HepG2 (cell line): ENCODE measurements at regions not wholly inside any gene's neighbourhood (a gene's known extent, or its start where the extent isn't known, plus 50 kb on each side); places are given as distances from the start of the nearest gene placed in this dataset.

Experiments used
- CC2D1A ChIP-seq: sonication (generic); formaldehyde crosslinking; IDR thresholded peaks from 2 replicates; pipeline ENCODE4 v1.8.1; 2023; ENCODE audit warnings: mild to moderate bottlenecking, missing genetic modification reagents
- ELF4 ChIP-seq: sonication (generic); formaldehyde crosslinking; IDR thresholded peaks from 2 replicates; pipeline ENCODE4 v1.5.0; 2020; ENCODE audit warnings: missing genetic modification reagents, mild to moderate bottlenecking, moderate library complexity, borderline replicate concordance
- FLYWCH1 ChIP-seq: sonication (generic); formaldehyde crosslinking; IDR thresholded peaks from 2 replicates; pipeline ENCODE4 v1.8.1; 2023; ENCODE audit warnings: mild to moderate bottlenecking, missing genetic modification reagents
- HDAC2 ChIP-seq: sonication (generic); formaldehyde crosslinking; IDR thresholded peaks from 2 replicates; pipeline ENCODE4 v1.4.0; 2020; ENCODE audit warnings: missing genetic modification reagents
- IKZF4 ChIP-seq: sonication (generic); formaldehyde crosslinking; IDR thresholded peaks from 2 replicates; pipeline ENCODE4 v1.5.1; 2020; ENCODE audit warnings: borderline replicate concordance, mild to moderate bottlenecking, low read depth, missing genetic modification reagents; ENCODE audit errors: not compliant biosample characterization
- MAZ ChIP-seq, 2 experiments: sonication (generic) in 1 of 2; formaldehyde crosslinking in 1 of 2; IDR thresholded peaks; 2 replicates each; pipeline versions ENCODE4 v1.5.0 to v1.6.1; 2012 to 2020; ENCODE audit warnings: low read depth in 2 of 2, mild to moderate bottlenecking in 2 of 2, borderline replicate concordance in 1 of 2, improper control_type of control experiment in 1 of 2, low read length in 1 of 2, missing genetic modification reagents in 1 of 2, moderate library complexity in 1 of 2
- MLLT10 ChIP-seq: sonication (generic); formaldehyde crosslinking; IDR thresholded peaks from 2 replicates; pipeline ENCODE4 v1.4.0; 2020; ENCODE audit warnings: missing genetic modification reagents
- NRL ChIP-seq: sonication (generic); formaldehyde crosslinking; IDR thresholded peaks from 2 replicates; pipeline ENCODE4 v1.5.0; 2020; ENCODE audit warnings: missing genetic modification reagents, mild to moderate bottlenecking, moderate library complexity, borderline replicate concordance
- SMAD9 ChIP-seq: sonication (generic); formaldehyde crosslinking; IDR thresholded peaks from 2 replicates; pipeline ENCODE4 v1.5.1; 2020; ENCODE audit warnings: mild to moderate bottlenecking, missing genetic modification reagents
- SP2 ChIP-seq: sonication (generic); formaldehyde crosslinking; IDR thresholded peaks from 2 replicates; pipeline ENCODE4 v1.5.1; 2020; ENCODE audit warnings: mild to moderate bottlenecking, missing genetic modification reagents
- SP5 ChIP-seq: IDR thresholded peaks from 2 replicates; pipeline ENCODE4 v1.6.1; 2016; ENCODE audit warnings: low read depth, borderline replicate concordance
- ZFX ChIP-seq: sonication (generic); formaldehyde crosslinking; IDR thresholded peaks from 2 replicates; pipeline ENCODE4 v1.4.0; 2020; ENCODE audit warnings: mild to moderate bottlenecking, low read depth, missing genetic modification reagents, moderate library complexity
- ZMYM3 ChIP-seq: sonication (generic); formaldehyde crosslinking; IDR thresholded peaks from 2 replicates; pipeline ENCODE4 v1.5.1; 2020; ENCODE audit warnings: mild to moderate bottlenecking, missing genetic modification reagents
- ZNF562 ChIP-seq: sonication (generic); formaldehyde crosslinking; IDR thresholded peaks from 2 replicates; pipeline ENCODE4 v1.8.0; 2022; ENCODE audit warnings: missing genetic modification reagents, borderline replicate concordance
- ZNF839 ChIP-seq: sonication (generic); formaldehyde crosslinking; IDR thresholded peaks from 2 replicates; pipeline ENCODE4 v1.4.0; 2020; ENCODE audit warnings: missing genetic modification reagents, mild to moderate bottlenecking, borderline replicate concordance
- TF ChIP-seq, protein P1 (sequence below): sonication (generic); formaldehyde crosslinking; IDR thresholded peaks from 2 replicates; pipeline ENCODE4 v1.4.0; 2020; ENCODE audit warnings: missing genetic modification reagents
- TF ChIP-seq, protein P2 (sequence below): sonication (generic); formaldehyde crosslinking; IDR thresholded peaks from 2 replicates; pipeline ENCODE4 v1.5.1; 2020; ENCODE audit warnings: mild to moderate bottlenecking, moderate library complexity, missing genetic modification reagents
- TF ChIP-seq, protein P3 (sequence below): sonication (generic); formaldehyde crosslinking; IDR thresholded peaks from 2 replicates; pipeline ENCODE4 v1.4.0; 2020; ENCODE audit warnings: missing genetic modification reagents, borderline replicate concordance
- TF ChIP-seq, protein P4 (sequence below): sonication (generic); formaldehyde crosslinking; IDR thresholded peaks from 2 replicates; pipeline ENCODE4 v1.4.0; 2020; ENCODE audit warnings: mild to moderate bottlenecking, missing genetic modification reagents
- TF ChIP-seq, protein P5 (sequence below): sonication (generic); formaldehyde crosslinking; IDR thresholded peaks from 2 replicates; pipeline ENCODE4 v1.9.0; 2021; ENCODE audit warnings: missing genetic modification reagents, mild to moderate bottlenecking, borderline replicate concordance

DNA sequence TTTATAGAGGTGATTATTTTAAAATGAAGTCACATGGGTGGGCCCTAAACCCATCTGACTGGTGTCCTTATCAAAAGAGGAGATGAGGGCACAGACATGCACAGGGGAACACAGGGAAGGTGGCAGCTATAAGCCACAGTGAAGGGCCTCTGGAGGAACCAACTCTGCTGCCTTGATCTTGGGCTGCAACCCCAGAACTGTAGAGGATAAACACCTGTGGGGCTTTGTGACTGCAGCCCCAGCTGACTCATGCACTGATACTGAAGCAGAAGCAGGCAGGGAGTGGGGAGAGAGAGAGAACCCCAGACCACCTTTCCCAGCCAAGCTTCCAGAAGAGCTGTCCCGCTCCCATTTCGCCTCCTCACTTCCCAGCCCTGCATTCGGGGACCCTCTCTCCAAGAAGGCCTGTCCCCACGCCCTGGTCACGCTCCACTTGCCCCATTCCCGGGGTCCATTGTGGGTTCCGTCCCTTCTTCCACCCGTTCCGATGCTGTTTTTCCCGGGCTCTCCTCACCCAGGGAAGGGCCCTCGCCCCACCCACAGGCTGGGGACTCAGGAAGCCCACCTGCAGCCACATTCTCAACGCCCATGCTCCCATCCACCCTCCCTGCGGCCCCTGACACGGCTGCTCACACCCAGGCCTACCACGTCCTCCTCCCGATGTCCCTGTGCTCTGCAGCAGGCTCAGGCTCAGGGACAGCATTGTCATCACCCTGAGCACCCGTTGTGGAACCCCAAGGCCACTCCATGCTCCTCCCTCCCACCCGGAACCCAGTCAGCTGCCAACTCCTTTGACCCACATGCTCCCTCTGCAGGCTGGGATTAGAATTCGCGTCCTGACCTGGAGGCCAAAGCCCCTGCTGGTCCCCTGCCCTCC is 90.8 kb upstream of the SHANK2 start (continued):
- TF ChIP-seq, protein P1, sequence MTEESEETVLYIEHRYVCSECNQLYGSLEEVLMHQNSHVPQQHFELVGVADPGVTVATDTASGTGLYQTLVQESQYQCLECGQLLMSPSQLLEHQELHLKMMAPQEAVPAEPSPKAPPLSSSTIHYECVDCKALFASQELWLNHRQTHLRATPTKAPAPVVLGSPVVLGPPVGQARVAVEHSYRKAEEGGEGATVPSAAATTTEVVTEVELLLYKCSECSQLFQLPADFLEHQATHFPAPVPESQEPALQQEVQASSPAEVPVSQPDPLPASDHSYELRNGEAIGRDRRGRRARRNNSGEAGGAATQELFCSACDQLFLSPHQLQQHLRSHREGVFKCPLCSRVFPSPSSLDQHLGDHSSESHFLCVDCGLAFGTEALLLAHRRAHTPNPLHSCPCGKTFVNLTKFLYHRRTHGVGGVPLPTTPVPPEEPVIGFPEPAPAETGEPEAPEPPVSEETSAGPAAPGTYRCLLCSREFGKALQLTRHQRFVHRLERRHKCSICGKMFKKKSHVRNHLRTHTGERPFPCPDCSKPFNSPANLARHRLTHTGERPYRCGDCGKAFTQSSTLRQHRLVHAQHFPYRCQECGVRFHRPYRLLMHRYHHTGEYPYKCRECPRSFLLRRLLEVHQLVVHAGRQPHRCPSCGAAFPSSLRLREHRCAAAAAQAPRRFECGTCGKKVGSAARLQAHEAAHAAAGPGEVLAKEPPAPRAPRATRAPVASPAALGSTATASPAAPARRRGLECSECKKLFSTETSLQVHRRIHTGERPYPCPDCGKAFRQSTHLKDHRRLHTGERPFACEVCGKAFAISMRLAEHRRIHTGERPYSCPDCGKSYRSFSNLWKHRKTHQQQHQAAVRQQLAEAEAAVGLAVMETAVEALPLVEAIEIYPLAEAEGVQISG (CRISPR knock-in tag): no peak
- TF ChIP-seq ZNF562 (CRISPR knock-in tag): no peak
- no peak for TF ChIP-seq FLYWCH1 (CRISPR knock-in tag)
- peak; percentile 43; the same call in 1 of the 2 replicates for TF ChIP-seq NRL
- TF ChIP-seq SP2 (CRISPR knock-in tag): no peak
- TF ChIP-seq, protein P2, sequence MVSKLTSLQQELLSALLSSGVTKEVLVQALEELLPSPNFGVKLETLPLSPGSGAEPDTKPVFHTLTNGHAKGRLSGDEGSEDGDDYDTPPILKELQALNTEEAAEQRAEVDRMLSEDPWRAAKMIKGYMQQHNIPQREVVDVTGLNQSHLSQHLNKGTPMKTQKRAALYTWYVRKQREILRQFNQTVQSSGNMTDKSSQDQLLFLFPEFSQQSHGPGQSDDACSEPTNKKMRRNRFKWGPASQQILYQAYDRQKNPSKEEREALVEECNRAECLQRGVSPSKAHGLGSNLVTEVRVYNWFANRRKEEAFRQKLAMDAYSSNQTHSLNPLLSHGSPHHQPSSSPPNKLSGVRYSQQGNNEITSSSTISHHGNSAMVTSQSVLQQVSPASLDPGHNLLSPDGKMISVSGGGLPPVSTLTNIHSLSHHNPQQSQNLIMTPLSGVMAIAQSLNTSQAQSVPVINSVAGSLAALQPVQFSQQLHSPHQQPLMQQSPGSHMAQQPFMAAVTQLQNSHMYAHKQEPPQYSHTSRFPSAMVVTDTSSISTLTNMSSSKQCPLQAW (CRISPR knock-in tag): 0 out of 2 replicates have a peak, but pooled peaks have one; percentile 46
- no peak for TF ChIP-seq ZNF839 (CRISPR knock-in tag)
- 0 out of 2 replicates have a peak, but pooled peaks have one; percentile 28 for TF ChIP-seq SP5
- no peak for TF ChIP-seq CC2D1A (CRISPR knock-in tag)
- TF ChIP-seq HDAC2 (CRISPR knock-in tag): peak; percentile 32; the same call in 1 of the 2 replicates
- TF ChIP-seq ZMYM3: no peak
- TF ChIP-seq ZFX: peak; percentile 38; the same call in 1 of the 2 replicates
- 0 out of 2 replicates have a peak, but pooled peaks have one; percentile 24 for TF ChIP-seq ELF4 (CRISPR knock-in tag)
- 0 out of 2 replicates have a peak, but pooled peaks have one; percentile 27 for TF ChIP-seq SMAD9 (CRISPR knock-in tag)
- peak; percentile 90; the same call in 1 of the 2 replicates for TF ChIP-seq MAZ (IDR thresholded peaks at IDR 0.05; ENCODE audit: borderline replicate concordance, low read depth, low read length)
- peak; percentile 74 for TF ChIP-seq MAZ (CRISPR knock-in tag; IDR thresholded peaks at IDR 0.05; ENCODE audit: low read depth)
- TF ChIP-seq, protein P3, sequence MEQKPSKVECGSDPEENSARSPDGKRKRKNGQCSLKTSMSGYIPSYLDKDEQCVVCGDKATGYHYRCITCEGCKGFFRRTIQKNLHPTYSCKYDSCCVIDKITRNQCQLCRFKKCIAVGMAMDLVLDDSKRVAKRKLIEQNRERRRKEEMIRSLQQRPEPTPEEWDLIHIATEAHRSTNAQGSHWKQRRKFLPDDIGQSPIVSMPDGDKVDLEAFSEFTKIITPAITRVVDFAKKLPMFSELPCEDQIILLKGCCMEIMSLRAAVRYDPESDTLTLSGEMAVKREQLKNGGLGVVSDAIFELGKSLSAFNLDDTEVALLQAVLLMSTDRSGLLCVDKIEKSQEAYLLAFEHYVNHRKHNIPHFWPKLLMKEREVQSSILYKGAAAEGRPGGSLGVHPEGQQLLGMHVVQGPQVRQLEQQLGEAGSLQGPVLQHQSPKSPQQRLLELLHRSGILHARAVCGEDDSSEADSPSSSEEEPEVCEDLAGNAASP (CRISPR knock-in tag): no peak
- TF ChIP-seq, protein P4, sequence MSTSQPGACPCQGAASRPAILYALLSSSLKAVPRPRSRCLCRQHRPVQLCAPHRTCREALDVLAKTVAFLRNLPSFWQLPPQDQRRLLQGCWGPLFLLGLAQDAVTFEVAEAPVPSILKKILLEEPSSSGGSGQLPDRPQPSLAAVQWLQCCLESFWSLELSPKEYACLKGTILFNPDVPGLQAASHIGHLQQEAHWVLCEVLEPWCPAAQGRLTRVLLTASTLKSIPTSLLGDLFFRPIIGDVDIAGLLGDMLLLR (CRISPR knock-in tag): no peak
- peak; percentile 14 for TF ChIP-seq IKZF4 (CRISPR knock-in tag)
- TF ChIP-seq, protein P5, sequence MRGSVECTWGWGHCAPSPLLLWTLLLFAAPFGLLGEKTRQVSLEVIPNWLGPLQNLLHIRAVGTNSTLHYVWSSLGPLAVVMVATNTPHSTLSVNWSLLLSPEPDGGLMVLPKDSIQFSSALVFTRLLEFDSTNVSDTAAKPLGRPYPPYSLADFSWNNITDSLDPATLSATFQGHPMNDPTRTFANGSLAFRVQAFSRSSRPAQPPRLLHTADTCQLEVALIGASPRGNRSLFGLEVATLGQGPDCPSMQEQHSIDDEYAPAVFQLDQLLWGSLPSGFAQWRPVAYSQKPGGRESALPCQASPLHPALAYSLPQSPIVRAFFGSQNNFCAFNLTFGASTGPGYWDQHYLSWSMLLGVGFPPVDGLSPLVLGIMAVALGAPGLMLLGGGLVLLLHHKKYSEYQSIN (CRISPR knock-in tag): no peak
- TF ChIP-seq MLLT10 (CRISPR knock-in tag): no peak
